Heart left ventricle (tissue), 16 donors: ENCODE measurements at regions not wholly inside any gene's neighbourhood (a gene's known extent, or its start where the extent isn't known, plus 50 kb on each side); places are given as distances from the start of the nearest gene placed in this dataset.

Source experiments
- ATAC-seq, 4 donors: fragments of 200-7000 bp; cut with Tn5 transposase; one replicate each; pipeline ENCODE4 v1.9.1; 2020 to 2022; ENCODE audit warnings: moderate library complexity in 4 of 4, mild to moderate bottlenecking in 3 of 4, moderate number of reproducible peaks in 1 of 4
- DNase-seq, 5 donors: peaks; one replicate each; pipeline ENCODE4 v3.0.0-alpha.2; 2020
- H3K27ac ChIP-seq, 12 donors: fragments of 200-600 bp; sonication (generic) in 4 of 12; one replicate each; pipeline versions ENCODE4 v1.5.0 to v1.8.0; 2016 to 2022; ENCODE audit warnings: mild to moderate bottlenecking in 2 of 12
- H3K27me3 ChIP-seq, 9 donors: fragments of 200-600 bp; sonication (generic) in 2 of 9; one replicate each; pipeline versions ENCODE4 v1.5.1 to v1.8.0; 2016 to 2022; ENCODE audit warnings: mild to moderate bottlenecking in 3 of 9
- H3K36me3 ChIP-seq, 9 donors: fragments of 200-600 bp; sonication (generic) in 2 of 9; one replicate each; pipeline versions ENCODE4 v1.5.0 to v1.8.0; 2018 to 2022; ENCODE audit warnings: mild to moderate bottlenecking in 2 of 9
- H3K4me1 ChIP-seq, 12 donors: fragments of 200-600 bp; sonication (generic) in 4 of 12; one replicate each; pipeline versions ENCODE4 v1.5.0 to v1.8.0; 2016 to 2022; ENCODE audit warnings: mild to moderate bottlenecking in 3 of 12
- H3K4me3 ChIP-seq, 12 donors: fragments of 200-600 bp; sonication (generic) in 4 of 12; one replicate each; pipeline versions ENCODE4 v1.5.0 to v1.8.0; 2017 to 2022; ENCODE audit warnings: mild to moderate bottlenecking in 9 of 12, moderate library complexity in 4 of 12
- H3K9me3 ChIP-seq, 12 donors: fragments of 200-600 bp; sonication (generic) in 4 of 12; one replicate each; pipeline versions ENCODE4 v1.5.0 to v1.8.0; 2016 to 2022; ENCODE audit warnings: mild to moderate bottlenecking in 1 of 12
- CTCF ChIP-seq, 12 donors: fragments of 200-600 bp; sonication (generic) in 4 of 12; IDR thresholded peaks; one replicate each; pipeline versions ENCODE4 v1.5.0 to v1.8.0; 2018 to 2022; ENCODE audit warnings: antibody characterized with exemption in 12 of 12, mild to moderate bottlenecking in 5 of 12
- POLR2A ChIP-seq, 2 donors: fragments of 450-650 bp; IDR thresholded peaks; one replicate each; pipeline ENCODE4 v1.6.1; 2017; ENCODE audit warnings: antibody characterized with exemption in 2 of 2, mild to moderate bottlenecking in 2 of 2, moderate library complexity in 2 of 2
- WGBS, 4 donors: extraction: QIAGEN DNeasy Blood & Tissue Kit in 2 of 4; methylation state at CpG; one replicate each; pipeline versions ENCODE4 v1.1.5 to v1.1.7; 2013 to 2018; 5-methylcytosine and 5-hydroxymethylcytosine counted together
- intact Hi-C, 10 donors: fragments of 100-400 bp; cut with DNase I; formaldehyde crosslinking; loops; one replicate each; pipeline versions ENCODE4 v1.11.1 to v1.14.2; 2022
- donor health status: ischemic (EF 13 %, LVEDD 7.1; RV severe dilation, severe dysfunction).
- donor health status: healthy with polysubstance abuse.
- donor health status: DM: no; HTN: yes; CAD: no.
- donor health status: DM: no; HTN: no; CAD: no.
- donor health status: ischemic (EF 25% LVEDD 6.9; RV normal size, moderate dysfunction).
- donor health status: ischemic (EF 25% LVEDD 5.7; RV mildly dilated, moderate dysfunction).
- donor health status: healthy.
- donor health status: DM: yes; HTN: yes; CAD: no.
- donor health status: ischemic (EF 35%, LVEDD 5.7; RV mildly dilated, moderate dysfunction).
- donor health status: nonischemic (EF 11% LVEDD 7.7; RV severe dilation, severe dysfunction).
- donor health status: DM: yes; HTN: yes; CAD: no.
- donor health status: PGD.
- donor health status: ischemic (EF 29% LVEDD 5.4; RV normal size, mild dysfunction).
- donor health status: nonischemic (EF 23%, LVEDD 6.1; RV moderate dilation, normal function).

- H3K9me3 ChIP-seq = no peaks in the 10 kb centered on the region
Measured at GRCh38 chr17:13952009-13952750, 117.1 kb upstream of the COX10 start.

GRCh38 chr17:13953841-13954240 is 115.5 kb upstream of the COX10 start:
- 0 to 2% (median 0%) methylated on average over 1 of the region's 1 CpG for WGBS, 4 donors
- Histone ChIP-seq H3K4me1 (no peaks in the 10 kb centered on the region), H3K27me3 (no peaks in the 10 kb centered on the region), H3K27ac (no peak overlapping the region), H3K36me3 (no peaks in the 10 kb centered on the region), H3K9me3 (no peaks in the 10 kb centered on the region), H3K4me3 (no peak overlapping the region)
- ATAC-seq (no peak), DNase-seq (no peak)
- TF ChIP-seq POLR2A (IDR thresholded peaks at IDR 0.05) (no peak), CTCF (IDR thresholded peaks at IDR 0.05) (no peak)
- intact Hi-C loops = no loop called here

More at GRCh38 chr17:13952009-13952750, 117.1 kb upstream of the COX10 start:
- Histone ChIP-seq H3K27ac (no peak overlapping the region), H3K4me1 (no peaks in the 10 kb centered on the region), H3K36me3 (no peaks in the 10 kb centered on the region), H3K4me3 (no peak overlapping the region), H3K27me3 (no peaks in the 10 kb centered on the region)
- 49 to 76% (median 70%) methylated on average over 4 of the region's 4 CpGs for WGBS, 4 donors
- no peak for TF ChIP-seq POLR2A (IDR thresholded peaks at IDR 0.05)
- no peak for TF ChIP-seq CTCF (IDR thresholded peaks at IDR 0.05)
- ATAC-seq (no peak), DNase-seq (no peak)
- intact Hi-C loops = no loop called here

- Histone ChIP-seq H3K4me1 (no peaks in the 10 kb centered on the region), H3K36me3 (no peaks in the 10 kb centered on the region), H3K27ac (no peak overlapping the region), H3K4me3 (no peak overlapping the region), H3K9me3 (no peaks in the 10 kb centered on the region), H3K27me3 (no peaks in the 10 kb centered on the region)
- intact Hi-C loops = no loop called here
- DNase-seq = no peak
- no peak for ATAC-seq
- TF ChIP-seq POLR2A (IDR thresholded peaks at IDR 0.05) (no peak), CTCF (IDR thresholded peaks at IDR 0.05) (no peak)
- 51 to 58% (median 55%) methylated on average over 3 of the region's 3 CpGs for WGBS, 4 donors
Measured at GRCh38 chr17:13957636-13958035, 111.7 kb upstream of the COX10 start.

GRCh38 chr17:13958773-13959172 is 110.5 kb upstream of the COX10 start:
- H3K4me3 ChIP-seq = no peak overlapping the region
- DNase-seq = no peak
- H3K36me3 ChIP-seq = no peaks in the 10 kb centered on the region
- no peaks in the 10 kb centered on the region for H3K27me3 ChIP-seq
- no peak for TF ChIP-seq CTCF (IDR thresholded peaks at IDR 0.05)
- TF ChIP-seq POLR2A (IDR thresholded peaks at IDR 0.05) = no peak
- H3K9me3 ChIP-seq = no peaks in the 10 kb centered on the region
- intact Hi-C loops = no loop called here
- no peak for ATAC-seq
- no peaks in the 10 kb centered on the region for H3K4me1 ChIP-seq
- H3K27ac ChIP-seq = no peak overlapping the region
- WGBS, 4 donors = 61 to 75% (median 71%) methylated on average over 4 of the region's 4 CpGs
